Activated naive CD4-positive, alpha-beta T cell treated with anti-CD3 and anti-CD28 coated beads, Interleukin-2, amount 10 ng/mL, durations not matched to agents 7 days and 5 days (primary cell): ENCODE measurements at regions not wholly inside any gene's neighbourhood (a gene's known extent, or its start where the extent isn't known, plus 50 kb on each side); places are given as distances from the start of the nearest gene placed in this dataset.
"Not testable (repeated sequence)": the region's sequence is repeated elsewhere in the genome, so short reads cannot be mapped to it uniquely, and the experiment has no call there.

Experiments
- CTCF ChIA-PET: fragments of 350-600 bp; sonication (Branson Sonifier 250); formaldehyde crosslinking; loops from one replicate; lab custom pipeline; 2021; ENCODE audit warnings: antibody characterized with exemption; lab: Charles Lee
- DNase-seq: peaks from one replicate; pipeline ENCODE4 v3.0.0-alpha.2; 2020
- H3K27ac Mint-ChIP-seq: one replicate; pipeline ENCODE4 v1.8.0; 2021; ENCODE audit warnings: mild to moderate bottlenecking, moderate library complexity, mixed read lengths
- H3K27me3 Mint-ChIP-seq: one replicate; pipeline ENCODE4 v1.8.0; 2021; ENCODE audit warnings: mild to moderate bottlenecking, mixed read lengths
- H3K36me3 Mint-ChIP-seq: one replicate; pipeline ENCODE4 v1.8.0; 2021; ENCODE audit warnings: mixed read lengths
- H3K4me1 Mint-ChIP-seq: one replicate; pipeline ENCODE4 v1.8.0; 2021; ENCODE audit warnings: mixed read lengths
- H3K4me3 Mint-ChIP-seq: one replicate; pipeline ENCODE4 v1.8.0; 2021; ENCODE audit warnings: mild to moderate bottlenecking, moderate library complexity, mixed read lengths
- H3K9me3 Mint-ChIP-seq: one replicate; pipeline ENCODE4 v1.8.0; 2021; ENCODE audit warnings: mixed read lengths

- Mint-ChIP-seq H3K36me3 (no peaks in the 10 kb centered on the region), H3K27me3 (no peaks in the 10 kb centered on the region), H3K4me3 (peak overlapping the region; percentile 49), H3K4me1 (peaks cover 65% of the 10 kb centered on the region), H3K9me3 (no peaks in the 10 kb centered on the region), H3K27ac (peak overlapping the region; percentile 92)
- CTCF ChIA-PET: interaction anchor here (0.9 to 6.6 kb wide), 5 partner anchors 9 to 87 kb away, joined by 3 to 45 read pairs (median 5); partner anchors contain the start of gene CHD2
- DNase-seq: no peak
Observed at GRCh38 chr15:92813485-92813884, 86.6 kb upstream of the CHD2 start.

GRCh38 chr15:92817339-92817886 is 82.7 kb upstream of the CHD2 start:
- Mint-ChIP-seq H3K27ac (peak overlapping the region; percentile 76), H3K36me3 (peaks cover 3% of the 10 kb centered on the region), H3K4me3 (peak overlapping the region; percentile 8), H3K27me3 (no peaks in the 10 kb centered on the region), H3K4me1 (peaks cover 79% of the 10 kb centered on the region), H3K9me3 (no peaks in the 10 kb centered on the region)
- CTCF ChIA-PET: interaction anchor here (1.0 to 1.4 kb wide), 3 partner anchors 14 to 99 kb away, joined by 3 to 7 read pairs (median 4); no protein-coding TSS in a partner anchor
- no peak for DNase-seq

DNA sequence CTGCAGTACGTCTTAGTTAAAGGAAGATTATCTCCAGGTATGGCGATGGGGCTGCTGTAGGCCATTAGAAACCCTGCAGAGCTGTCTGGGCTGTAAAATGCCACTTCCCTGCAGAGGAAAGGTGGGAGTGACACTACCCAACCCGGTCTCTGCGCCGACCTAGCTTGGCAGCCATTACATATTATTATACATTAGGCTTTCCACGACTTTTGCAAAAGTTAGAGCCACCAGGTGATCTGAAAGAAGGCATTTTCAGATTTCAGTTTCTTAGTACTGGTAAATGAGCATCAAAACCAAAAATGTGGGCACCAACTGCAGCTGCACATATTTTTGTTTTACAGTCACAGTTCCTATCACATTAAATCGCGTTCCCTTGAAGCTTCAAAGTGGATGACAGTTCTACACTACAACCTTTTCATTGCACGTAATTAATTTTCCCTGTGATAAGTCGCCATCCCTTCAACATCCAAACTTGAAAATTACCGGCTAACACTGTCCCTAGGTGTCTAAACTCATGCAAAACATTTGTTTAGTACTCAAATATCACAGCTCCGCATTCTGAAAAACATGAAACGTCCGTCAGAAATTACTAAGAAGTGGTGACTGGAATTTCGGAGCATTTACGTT is 81.4 kb upstream of the CHD2 start:
- H3K4me1 Mint-ChIP-seq: peaks cover 78% of the 10 kb centered on the region
- CTCF ChIA-PET: interaction anchor here (1.3 to 3.1 kb wide), 3 partner anchors 9 to 98 kb away, joined by 3 to 22 read pairs (median 5); no protein-coding TSS in a partner anchor

GRCh38 chr15:92819278-92820235 is 80.6 kb upstream of the CHD2 start:
- CTCF ChIA-PET: interaction anchor here (0.8 to 3.1 kb wide), 7 partner anchors 10 to 98 kb away, joined by 3 to 22 read pairs (median 5); no protein-coding TSS in a partner anchor
- H3K27ac Mint-ChIP-seq: peak overlapping the region; percentile 96
- H3K4me1 Mint-ChIP-seq: peaks cover 75% of the 10 kb centered on the region
- H3K4me3 Mint-ChIP-seq: peak overlapping the region; percentile 77
- no peak for DNase-seq
- H3K36me3 Mint-ChIP-seq: peaks cover 3% of the 10 kb centered on the region
- H3K27me3 Mint-ChIP-seq: no peaks in the 10 kb centered on the region
- no peaks in the 10 kb centered on the region for H3K9me3 Mint-ChIP-seq

More for the DNA sequence above, 81.4 kb upstream of the CHD2 start:
- H3K9me3 Mint-ChIP-seq: no peaks in the 10 kb centered on the region
- no peak for DNase-seq
- H3K36me3 Mint-ChIP-seq: peaks cover 3% of the 10 kb centered on the region
- no peaks in the 10 kb centered on the region for H3K27me3 Mint-ChIP-seq
- peak overlapping the region; percentile 96 for H3K27ac Mint-ChIP-seq
- H3K4me3 Mint-ChIP-seq: peak overlapping the region; percentile 77

DNA sequence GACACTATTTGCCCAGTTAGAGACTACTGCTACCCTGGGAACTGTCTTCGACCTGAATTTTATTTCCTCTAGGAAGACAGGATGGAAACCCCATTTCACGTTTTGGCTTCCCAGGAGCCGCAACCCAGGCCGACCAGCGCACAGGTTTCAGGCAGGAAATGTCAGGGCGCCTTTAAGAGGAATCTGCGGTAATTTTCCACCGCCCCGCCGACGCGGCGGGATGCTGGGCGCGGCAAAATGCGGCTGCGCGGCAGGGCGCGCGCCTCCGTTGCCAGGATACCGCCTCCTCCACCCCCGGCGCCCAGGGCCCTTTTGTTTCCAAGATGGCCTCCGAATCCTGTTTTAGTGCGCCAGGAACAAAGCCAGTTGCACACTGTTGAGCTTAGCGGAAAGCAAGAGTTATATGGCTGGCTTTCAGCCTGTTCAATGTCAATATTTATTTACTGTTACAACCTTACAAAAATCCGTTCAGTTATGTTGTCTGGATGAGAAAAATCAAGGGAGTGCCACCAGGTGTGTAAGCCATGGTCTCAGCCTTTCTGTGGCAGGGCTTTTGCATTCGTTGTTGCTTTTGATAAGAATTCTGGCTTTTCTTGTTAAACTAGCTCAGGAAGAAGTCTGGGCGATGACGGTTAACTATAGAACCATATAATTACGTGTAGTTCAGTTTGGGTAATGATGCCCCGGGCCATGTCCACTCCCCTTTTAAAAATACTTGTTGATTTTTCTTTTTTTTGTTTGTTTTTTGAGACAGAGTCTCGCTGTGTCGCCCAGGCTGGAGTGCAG is 79.7 kb upstream of the CHD2 start:
- peak overlapping the region; percentile 77 for H3K4me3 Mint-ChIP-seq
- peaks cover 74% of the 10 kb centered on the region for H3K4me1 Mint-ChIP-seq
- H3K9me3 Mint-ChIP-seq: no peaks in the 10 kb centered on the region
- H3K27me3 Mint-ChIP-seq: no peaks in the 10 kb centered on the region
- H3K27ac Mint-ChIP-seq: peak overlapping the region; percentile 96
- H3K36me3 Mint-ChIP-seq: peaks cover 3% of the 10 kb centered on the region
- CTCF ChIA-PET: interaction anchor here (0.6 to 3.1 kb wide), 6 partner anchors 9 to 97 kb away, joined by 3 to 22 read pairs (median 5); no protein-coding TSS in a partner anchor
- DNase-seq: peak; percentile 91

- H3K9me3 Mint-ChIP-seq: no peaks in the 10 kb centered on the region
- peaks cover 79% of the 10 kb centered on the region for H3K4me1 Mint-ChIP-seq
- peaks cover 5% of the 10 kb centered on the region for H3K36me3 Mint-ChIP-seq
- peak overlapping the region; percentile 77 for H3K27ac Mint-ChIP-seq
- no peaks in the 10 kb centered on the region for H3K27me3 Mint-ChIP-seq
- CTCF ChIA-PET: interaction anchor here (1.0 to 1.9 kb wide), 8 partner anchors 8 to 96 kb away, joined by 3 to 9 read pairs (median 3); no protein-coding TSS in a partner anchor
- H3K4me3 Mint-ChIP-seq: peak overlapping the region; percentile 46
- DNase-seq: no peak
Observed at GRCh38 chr15:92821491-92822116, 78.5 kb upstream of the CHD2 start.

DNA sequence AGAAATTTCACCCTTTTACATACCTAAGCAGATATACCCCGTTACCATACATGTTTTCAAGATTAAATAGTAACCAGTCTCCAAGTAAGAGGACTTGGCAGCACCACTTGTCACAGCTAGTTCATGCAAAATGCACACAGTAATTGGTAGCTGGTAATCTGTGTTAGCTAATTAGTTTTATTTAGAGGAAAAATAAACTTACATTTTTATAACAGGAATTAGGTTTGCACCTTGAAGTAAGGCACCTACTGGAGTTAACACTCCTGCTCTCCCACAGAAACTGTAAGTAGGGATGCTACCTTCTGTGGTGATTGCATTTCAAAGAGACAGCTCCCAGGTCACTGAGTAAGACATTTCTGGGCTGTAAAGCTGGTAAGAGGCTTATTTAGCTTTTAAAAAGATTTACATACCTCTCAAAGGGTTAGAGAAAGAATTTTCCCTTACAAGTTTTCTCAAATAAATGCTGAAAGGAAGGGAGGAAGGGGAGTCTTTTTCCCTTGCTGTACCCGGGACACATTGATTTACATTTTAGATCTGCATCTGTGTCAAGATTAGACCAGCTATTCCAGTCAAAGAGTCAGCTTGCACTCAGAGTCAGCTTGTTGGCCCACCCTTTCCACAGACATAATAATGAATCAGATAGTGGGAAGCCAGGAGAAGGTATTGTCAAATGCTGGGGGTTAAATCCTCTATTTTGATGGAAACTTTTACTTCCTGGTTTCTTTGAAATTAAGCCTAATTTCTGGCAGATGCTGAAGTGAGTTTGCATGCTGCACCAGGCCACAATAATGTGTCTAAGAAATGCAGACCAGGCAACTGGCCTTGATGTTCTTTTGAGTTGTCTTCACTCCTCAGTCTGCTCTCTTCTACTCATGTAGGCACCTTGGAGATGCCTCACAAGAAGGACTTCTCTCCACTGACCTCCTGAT is 77.6 kb upstream of the CHD2 start:
- no peaks in the 10 kb centered on the region for H3K27me3 Mint-ChIP-seq
- H3K9me3 Mint-ChIP-seq: no peaks in the 10 kb centered on the region
- CTCF ChIA-PET: interaction anchor here (0.7 to 1.9 kb wide), 9 partner anchors 9 to 95 kb away, joined by 3 to 9 read pairs (median 3); no protein-coding TSS in a partner anchor
- H3K27ac Mint-ChIP-seq: peak overlapping the region; percentile 77
- peaks cover 74% of the 10 kb centered on the region for H3K4me1 Mint-ChIP-seq
- no peak for DNase-seq
- H3K36me3 Mint-ChIP-seq: peaks cover 5% of the 10 kb centered on the region
- no peak overlapping the region for H3K4me3 Mint-ChIP-seq

DNA sequence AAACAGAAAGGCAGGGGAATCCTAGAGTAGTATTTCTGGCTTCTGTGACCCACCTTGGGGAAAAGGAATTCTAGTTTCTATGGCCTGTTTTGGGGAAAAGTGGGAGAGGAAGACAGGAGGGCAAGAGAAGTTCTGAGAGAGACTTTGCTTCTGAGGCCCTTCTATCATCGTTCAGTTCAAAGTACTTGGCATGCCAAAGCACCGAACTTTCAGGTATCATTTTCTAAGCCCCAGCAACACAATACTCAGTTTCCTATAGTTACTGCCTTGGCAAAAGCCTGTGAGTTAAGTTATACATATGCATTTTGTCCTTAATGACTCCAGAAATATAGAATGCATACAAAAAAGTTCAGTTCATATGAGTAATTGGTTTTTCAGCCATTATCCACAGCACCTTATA is 74.1 kb upstream of the CHD2 start:
- peaks cover 5% of the 10 kb centered on the region for H3K36me3 Mint-ChIP-seq
- H3K4me1 Mint-ChIP-seq: peaks cover 56% of the 10 kb centered on the region
- H3K9me3 Mint-ChIP-seq: no peaks in the 10 kb centered on the region
- no peaks in the 10 kb centered on the region for H3K27me3 Mint-ChIP-seq
- no peak for DNase-seq
- H3K27ac Mint-ChIP-seq: no peak overlapping the region
- CTCF ChIA-PET: no interaction called here
- H3K4me3 Mint-ChIP-seq: no peak overlapping the region

- H3K27me3 Mint-ChIP-seq, H3K27ac Mint-ChIP-seq, H3K9me3 Mint-ChIP-seq, DNase-seq, CTCF ChIA-PET, H3K36me3 Mint-ChIP-seq, H3K4me3 Mint-ChIP-seq: not testable (repeated sequence)
- H3K4me1 Mint-ChIP-seq: peaks cover 57% of the 10 kb centered on the region
Observed at GRCh38 chr15:92827991-92828390, 72.1 kb upstream of the CHD2 start.

DNA sequence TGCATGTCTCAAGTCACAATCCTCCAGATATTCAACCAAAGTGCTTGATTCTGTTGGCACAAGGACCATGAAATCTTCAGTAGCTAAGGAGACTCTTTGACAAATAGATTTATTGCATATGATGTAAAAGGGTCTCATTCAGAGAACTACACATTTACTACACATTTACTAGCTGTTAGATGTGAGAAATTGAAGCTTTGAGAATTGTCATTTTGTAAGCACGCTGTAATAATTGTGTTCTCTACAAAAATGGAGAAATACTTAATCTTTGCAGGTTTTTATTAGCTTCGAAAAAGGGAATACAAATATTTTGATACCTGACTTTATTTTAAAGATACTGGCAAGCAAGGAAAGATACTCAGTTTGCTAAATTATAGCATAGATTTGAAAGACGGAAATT is 70.2 kb upstream of the CHD2 start:
- Mint-ChIP-seq H3K27ac (peak overlapping the region; percentile 98), H3K27me3 (no peaks in the 10 kb centered on the region), H3K9me3 (no peaks in the 10 kb centered on the region), H3K4me1 (peaks cover 60% of the 10 kb centered on the region), H3K4me3 (peak overlapping the region; percentile 40), H3K36me3 (peaks cover 3% of the 10 kb centered on the region)
- CTCF ChIA-PET: interaction anchor here (2.0 kb wide), 1 partner anchor 10 kb away, joined by 5 read pairs; no protein-coding TSS in a partner anchor
- no peak for DNase-seq

DNA sequence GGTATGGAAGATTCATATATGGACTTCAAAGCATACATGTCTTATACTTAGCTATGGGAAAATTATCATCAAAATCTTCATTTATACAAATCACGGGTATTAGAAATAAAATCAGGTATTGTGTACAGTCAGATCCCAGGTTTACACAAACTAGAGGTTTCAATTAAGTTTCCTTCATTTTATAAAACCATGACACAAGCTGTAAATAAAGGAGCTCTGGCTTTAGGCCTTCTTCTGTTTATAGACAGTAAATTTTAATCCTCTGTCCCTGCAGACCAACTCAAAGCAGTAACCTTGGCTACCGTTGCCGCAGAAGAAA is 68.8 kb upstream of the CHD2 start:
- Mint-ChIP-seq H3K27ac (peak overlapping the region; percentile 98), H3K27me3 (no peaks in the 10 kb centered on the region), H3K36me3 (peaks cover 2% of the 10 kb centered on the region), H3K4me1 (peaks cover 56% of the 10 kb centered on the region), H3K4me3 (peak overlapping the region; percentile 65), H3K9me3 (no peaks in the 10 kb centered on the region)
- no peak for DNase-seq
- CTCF ChIA-PET: interaction anchor here (1.1 to 3.1 kb wide), 12 partner anchors 9 to 87 kb away, joined by 3 to 22 read pairs (median 9); no protein-coding TSS in a partner anchor
